Kidney epithelial cell (primary cell): ENCODE measurements at regions not wholly inside any gene's neighbourhood (a gene's known extent, or its start where the extent isn't known, plus 50 kb on each side); places are given as distances from the start of the nearest gene placed in this dataset.

Experiments
- DNase-seq: peaks from one replicate; pipeline ENCODE4 v3.0.0-alpha.2; 2010; ENCODE audit warnings: low read depth
- H3K27me3 ChIP-seq: 2 replicates; pipeline ENCODE4 v1.6.0; 2011; ENCODE audit warnings: low read length; ENCODE audit not compliant: control insufficient read depth, insufficient read depth
- H3K36me3 ChIP-seq: 2 replicates; pipeline ENCODE4 v1.5.1; 2011; ENCODE audit warnings: low read length; ENCODE audit not compliant: control insufficient read depth, insufficient read depth
- H3K4me3 ChIP-seq: 2 replicates; pipeline ENCODE4 v1.5.1; 2011; ENCODE audit warnings: low read depth, mild to moderate bottlenecking, control low read depth, low read length
- CTCF ChIP-seq: IDR thresholded peaks from 2 replicates; pipeline ENCODE4 v1.5.1; 2011; ENCODE audit warnings: mild to moderate bottlenecking, moderate library complexity, low read length, control low read depth, inconsistent platforms; ENCODE audit not compliant: insufficient read depth, poor library complexity, severe bottlenecking

- DNase-seq, result no peak
- no peak for TF ChIP-seq CTCF
These were observed 130.7 kb upstream of the SERTAD2 start for GRCh38 chr2:64784168-64785061.

DNA sequence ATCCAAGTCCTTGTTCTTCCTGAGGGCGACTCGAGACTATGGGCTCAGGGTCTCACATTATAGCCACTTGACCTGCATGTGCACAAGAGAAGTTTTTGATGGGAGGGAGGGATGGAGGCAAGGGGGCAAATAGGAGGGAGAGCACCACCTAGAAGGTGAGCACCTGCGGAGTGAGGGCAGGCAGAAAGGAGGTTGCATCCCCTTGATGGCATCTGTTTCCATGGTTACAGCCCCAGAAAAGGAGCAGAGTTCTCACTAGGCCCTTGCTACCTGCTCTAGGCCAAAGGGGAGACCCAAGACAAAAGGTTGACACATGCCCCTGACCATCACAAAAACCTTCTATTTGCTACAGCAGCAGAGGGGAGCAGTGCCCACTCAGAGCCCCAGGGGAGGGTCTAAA is 131.5 kb upstream of the SERTAD2 start:
- Histone ChIP-seq H3K4me3 (no peak overlapping the region), H3K27me3 (no peaks in the 10 kb centered on the region), H3K36me3 (no peaks in the 10 kb centered on the region)
- no peak for TF ChIP-seq CTCF
- DNase-seq, result no peak

More at GRCh38 chr2:64784168-64785061, 130.7 kb upstream of the SERTAD2 start:
- no peak overlapping the region for H3K4me3 ChIP-seq
- no peaks in the 10 kb centered on the region for H3K36me3 ChIP-seq
- H3K27me3 ChIP-seq, result no peaks in the 10 kb centered on the region

DNA sequence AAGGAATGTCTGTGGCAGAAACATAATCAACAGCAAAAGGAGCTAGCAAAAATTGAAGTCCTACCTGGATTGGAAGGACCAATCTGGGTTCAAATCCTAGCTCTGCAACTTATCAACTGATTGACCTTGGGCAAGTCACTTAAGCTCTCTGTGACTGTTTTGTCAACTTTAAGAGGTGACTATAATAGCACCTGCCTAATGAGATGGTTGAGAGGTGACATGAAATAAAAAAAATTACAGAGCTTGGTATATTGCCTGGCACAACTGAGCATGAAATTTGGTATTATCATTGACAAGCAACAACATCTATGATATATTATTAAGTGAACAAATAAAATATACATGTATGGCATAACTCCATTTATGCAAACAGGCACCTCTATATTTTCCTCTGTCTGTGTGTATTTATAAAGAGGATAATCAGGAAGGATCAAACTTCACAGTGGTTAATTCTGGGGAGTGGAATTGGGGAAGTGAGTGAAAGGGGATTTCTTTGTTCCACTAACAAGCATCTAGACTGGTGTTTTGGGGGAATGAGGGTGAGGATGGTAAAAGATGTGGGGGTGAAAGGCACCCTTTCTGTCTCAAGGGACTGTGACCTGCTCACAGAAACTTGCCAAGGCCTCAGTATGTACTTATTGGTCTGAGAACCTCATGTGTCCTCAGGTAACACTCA is 132.8 kb upstream of the SERTAD2 start:
- DNase-seq, result no peak
- H3K4me3 ChIP-seq, result no peak overlapping the region
- no peaks in the 10 kb centered on the region for H3K36me3 ChIP-seq
- no peaks in the 10 kb centered on the region for H3K27me3 ChIP-seq
- TF ChIP-seq CTCF, result no peak

GRCh38 chr2:64787019-64787365 is 133.3 kb upstream of the SERTAD2 start:
- no peak for DNase-seq
- H3K36me3 ChIP-seq, result no peaks in the 10 kb centered on the region
- TF ChIP-seq CTCF, result no peak
- H3K4me3 ChIP-seq, result no peak overlapping the region
- no peaks in the 10 kb centered on the region for H3K27me3 ChIP-seq

- Histone ChIP-seq H3K4me3 (no peak overlapping the region), H3K36me3 (no peaks in the 10 kb centered on the region), H3K27me3 (no peaks in the 10 kb centered on the region)
- no peak for DNase-seq
- no peak for TF ChIP-seq CTCF
These were observed 134.0 kb upstream of the SERTAD2 start for GRCh38 chr2:64787698-64788097.
